Ecto neural progenitor cell (in vitro differentiated cells): ENCODE measurements at regions not wholly inside any gene's neighbourhood (a gene's known extent, or its start where the extent isn't known, plus 50 kb on each side); places are given as distances from the start of the nearest gene placed in this dataset.
"Not testable (repeated sequence)": the region's sequence is repeated elsewhere in the genome, so short reads cannot be mapped to it uniquely, and the experiment has no call there.

Experiments
- DNase-seq: peaks from one replicate; pipeline ENCODE4 v3.0.0-alpha.2; 2018; ENCODE audit warnings: low spot score

DNA sequence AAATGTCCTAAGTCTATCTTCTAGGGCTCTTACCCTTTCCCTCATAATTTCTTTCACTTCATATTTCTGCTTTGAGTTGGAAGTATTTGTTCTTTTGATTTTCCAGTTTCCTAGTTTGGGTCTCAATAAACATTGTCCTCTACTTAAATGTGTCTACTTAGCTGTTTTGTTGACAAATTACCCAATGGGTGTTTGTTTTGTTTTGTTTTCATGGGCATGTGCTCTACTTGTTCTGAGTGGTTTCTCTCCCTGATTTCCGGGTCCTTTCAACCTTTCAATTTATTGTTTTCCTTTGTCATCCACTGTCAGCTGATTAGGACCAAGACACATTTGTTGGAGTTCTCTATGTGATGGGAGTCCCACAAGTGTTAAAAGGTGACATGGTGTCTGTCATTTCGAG lies 1181.4 kb downstream of the RPA4 start:
- no peak for DNase-seq

DNA sequence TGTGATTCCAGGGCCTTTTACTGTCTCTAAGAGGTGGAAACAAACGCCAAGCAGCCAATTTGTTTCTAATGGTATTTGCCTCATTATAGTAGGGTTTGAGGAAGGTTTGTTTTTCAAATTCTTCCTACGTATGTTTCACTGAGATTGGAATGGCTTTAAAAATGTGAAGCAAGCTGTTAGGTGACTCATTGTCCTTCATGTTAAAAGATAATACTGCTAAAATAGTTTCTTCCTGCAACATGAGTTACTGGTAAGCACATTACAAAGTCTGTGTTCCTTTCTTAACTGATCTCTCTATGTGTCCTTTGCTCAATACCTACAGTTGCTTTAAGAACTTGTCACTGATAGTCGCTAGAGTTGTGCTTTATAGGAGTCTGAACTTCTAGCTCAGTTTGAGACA lies 1183.9 kb downstream of the RPA4 start:
- no peak for DNase-seq

DNA sequence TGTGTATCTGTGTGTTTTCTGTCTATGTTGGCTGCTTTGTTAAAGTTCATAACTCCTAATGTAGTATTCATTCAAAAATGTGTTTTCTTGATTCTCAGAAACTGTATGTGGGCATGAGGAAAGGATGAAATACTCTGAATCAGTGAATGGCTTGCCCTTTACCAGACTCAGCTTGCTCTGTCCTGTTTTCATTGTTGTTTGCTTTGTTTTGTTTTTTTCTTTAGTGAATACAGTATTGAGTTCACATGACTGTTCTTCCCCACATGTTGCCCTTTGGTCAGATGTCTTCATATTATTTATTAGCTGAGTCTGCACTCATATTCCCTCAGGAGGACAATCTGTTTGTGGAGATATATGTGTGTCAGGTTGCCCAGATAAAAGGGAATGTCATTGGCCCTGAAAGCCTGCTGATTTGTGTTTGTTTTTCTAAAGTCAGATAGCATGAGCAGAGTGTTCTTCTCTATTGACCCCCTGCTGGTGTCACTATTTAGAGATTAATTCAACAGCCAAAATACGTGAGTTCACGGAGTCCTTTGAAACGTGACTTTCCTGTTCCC lies 1184.4 kb downstream of the RPA4 start:
- DNase-seq = no peak

DNA sequence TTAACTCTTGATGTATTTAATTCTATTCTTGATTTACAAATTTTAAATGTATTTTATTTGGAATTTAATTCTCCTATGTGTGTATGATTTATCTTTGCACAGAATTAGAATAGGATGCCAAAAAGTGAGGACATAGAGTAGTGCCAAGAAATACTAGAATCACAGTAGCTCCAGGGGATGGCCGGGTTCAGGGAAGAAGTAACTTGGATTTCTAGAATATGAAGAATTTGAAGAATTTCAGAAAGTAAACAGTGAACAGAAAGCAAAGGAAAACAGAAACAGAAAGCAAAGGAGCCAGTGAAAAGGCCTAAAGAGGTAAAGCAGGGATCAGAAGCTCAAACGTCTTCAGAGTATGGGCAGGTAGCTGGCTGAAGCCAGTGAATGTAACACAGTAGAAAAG lies 1187.6 kb downstream of the RPA4 start:
- no peak for DNase-seq

DNA sequence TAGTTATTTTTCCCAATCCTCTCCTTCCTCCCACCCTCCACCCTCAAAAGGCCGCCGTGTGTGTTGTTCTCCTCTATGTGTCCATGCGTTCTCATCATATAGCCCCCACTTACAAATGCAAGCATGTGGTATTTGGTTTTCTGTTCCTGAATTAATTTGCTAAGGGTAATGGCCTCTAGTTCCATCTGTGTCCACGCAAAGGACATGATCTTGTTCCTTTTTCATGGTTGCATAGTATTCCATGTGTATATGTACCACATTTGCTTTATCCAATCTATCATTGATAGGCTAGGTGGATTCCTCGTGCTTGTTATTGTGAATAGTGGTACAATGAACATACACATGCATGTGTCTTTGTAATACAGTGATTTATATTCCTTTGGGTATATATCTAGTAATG lies 1193.7 kb downstream of the RPA4 start:
- DNase-seq = no peak

DNA sequence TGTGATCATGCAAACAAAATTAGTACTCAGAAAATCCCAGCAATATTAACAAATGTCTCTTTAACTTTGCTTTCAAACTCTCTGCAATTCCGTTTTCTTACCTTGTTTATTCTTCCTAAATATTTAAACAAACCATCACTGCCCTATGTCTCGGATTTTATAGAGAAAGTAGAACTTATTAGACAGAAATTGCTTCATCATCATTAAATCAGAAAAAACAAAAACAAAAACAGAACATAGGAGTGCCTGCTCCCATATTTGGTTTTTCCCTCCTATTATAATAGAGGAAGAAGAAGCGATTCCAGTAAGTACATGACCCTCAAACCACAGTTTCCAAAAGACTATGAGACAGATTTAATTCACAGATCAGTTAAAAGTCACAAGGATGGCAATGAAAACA lies 1228.0 kb downstream of the RPA4 start:
- DNase-seq = no peak

DNA sequence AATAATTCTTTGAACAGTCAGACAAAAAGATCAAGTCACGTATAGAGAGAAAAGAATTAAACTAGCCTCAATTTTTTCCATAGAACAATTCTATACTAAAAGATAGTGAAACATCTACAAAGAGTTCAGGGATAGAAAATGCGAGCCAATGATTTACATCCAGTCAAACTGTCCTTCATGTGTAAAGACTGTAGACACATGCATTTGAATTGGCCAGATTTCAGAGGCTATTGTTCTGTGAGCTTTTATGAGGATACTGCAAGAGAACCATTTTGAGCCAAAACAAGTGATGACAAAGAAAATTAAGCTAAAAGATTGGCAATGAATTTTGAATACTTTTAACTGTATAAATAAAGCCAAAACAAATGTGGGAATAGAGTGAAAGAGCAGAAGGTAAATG lies 1230.3 kb downstream of the RPA4 start:
- DNase-seq = no peak

DNA sequence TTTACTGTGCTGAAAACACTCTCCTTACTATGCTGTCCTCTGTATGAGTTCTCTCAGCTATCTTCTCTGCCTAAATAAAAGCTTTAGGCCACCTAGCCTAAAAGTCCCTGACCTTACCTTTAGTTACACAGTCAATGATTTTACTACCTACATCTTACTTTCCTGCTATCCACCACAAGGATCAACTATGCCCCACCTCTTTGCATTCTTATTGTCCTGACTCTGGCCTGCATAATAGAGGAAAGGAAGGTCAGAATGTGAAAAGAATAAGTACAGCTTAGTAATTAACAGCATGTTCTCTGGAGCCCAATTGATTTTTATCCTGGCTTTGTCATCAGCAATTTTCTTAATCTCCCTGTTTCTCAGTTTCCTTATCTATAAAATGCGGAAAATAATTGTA lies 1257.8 kb downstream of the RPA4 start:
- DNase-seq = no peak

DNA sequence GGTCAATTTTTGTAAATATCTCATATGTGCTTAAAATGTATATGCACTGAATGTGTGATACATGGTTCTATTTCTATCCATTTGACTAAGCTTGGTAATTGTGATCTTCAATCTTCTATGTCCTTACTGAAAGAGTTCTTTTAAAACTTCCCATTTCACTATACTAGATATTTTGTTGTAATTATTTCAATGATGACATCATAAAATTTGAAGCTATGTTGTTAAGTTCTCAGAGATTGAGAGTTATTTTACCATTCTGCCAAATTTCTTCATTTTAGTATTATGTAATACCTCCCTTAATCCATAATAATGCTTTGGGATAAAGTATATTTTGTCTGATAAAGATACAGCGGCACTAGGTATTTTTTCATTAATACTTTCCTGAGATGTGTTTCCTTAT lies 1307.3 kb downstream of the RPA4 start:
- DNase-seq = no peak

DNA sequence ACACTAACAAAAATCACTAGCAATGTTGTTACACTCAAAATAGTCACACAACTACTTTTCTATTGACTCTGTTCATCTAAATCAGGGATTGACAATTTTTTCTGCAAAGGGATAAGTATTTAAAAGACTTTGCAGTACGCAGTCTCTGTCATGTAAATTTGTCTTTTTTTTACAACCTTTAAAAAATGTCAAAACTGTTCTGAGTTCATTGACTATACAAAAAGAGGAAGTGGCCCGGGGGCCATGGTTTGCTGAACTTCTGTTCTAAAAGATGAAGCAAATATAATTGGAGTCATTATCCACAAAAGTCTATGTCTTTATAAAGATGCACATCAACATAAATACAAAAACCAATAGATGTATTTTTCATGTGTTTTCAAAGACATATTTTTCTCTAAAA lies 1310.3 kb downstream of the RPA4 start:
- no peak for DNase-seq

DNA sequence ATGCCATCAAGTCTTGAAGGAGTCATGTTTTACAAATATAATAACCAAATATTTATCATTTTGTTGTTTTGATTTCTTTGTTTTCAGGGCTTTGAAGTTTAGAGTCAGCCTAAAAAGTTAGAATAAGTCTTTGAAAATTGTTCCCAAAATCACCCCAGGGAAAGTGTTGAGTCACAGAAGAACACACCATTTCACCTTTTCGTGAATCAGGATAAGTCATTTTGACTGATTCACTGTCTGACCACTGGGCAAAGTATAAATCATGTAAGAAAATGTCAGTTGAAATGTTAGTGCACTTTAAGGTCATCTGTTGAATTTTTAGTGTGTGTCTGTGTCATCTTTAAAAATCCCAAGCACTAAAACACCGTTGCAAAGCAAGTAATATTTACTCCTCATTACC lies 1320.1 kb downstream of the RPA4 start:
- no peak for DNase-seq

DNA sequence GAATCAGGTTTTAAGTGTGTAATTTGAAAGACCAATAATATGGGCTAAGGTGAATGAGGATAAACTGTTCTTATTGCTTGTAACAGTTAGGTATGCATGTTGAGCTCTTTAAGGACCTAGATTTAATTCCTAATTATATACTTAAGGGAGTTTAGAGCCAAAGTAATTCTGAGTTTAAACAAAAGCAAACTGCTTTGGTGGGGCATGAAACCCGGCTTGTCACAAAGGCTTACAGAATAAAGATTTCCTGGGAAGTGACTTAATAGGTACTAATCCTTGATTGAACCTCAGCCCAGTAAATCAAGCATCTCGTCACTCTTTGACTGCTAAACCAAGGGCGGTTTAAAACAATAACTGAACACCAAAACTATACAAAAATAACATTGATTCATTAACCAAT lies 1324.2 kb downstream of the RPA4 start:
- no peak for DNase-seq

DNA sequence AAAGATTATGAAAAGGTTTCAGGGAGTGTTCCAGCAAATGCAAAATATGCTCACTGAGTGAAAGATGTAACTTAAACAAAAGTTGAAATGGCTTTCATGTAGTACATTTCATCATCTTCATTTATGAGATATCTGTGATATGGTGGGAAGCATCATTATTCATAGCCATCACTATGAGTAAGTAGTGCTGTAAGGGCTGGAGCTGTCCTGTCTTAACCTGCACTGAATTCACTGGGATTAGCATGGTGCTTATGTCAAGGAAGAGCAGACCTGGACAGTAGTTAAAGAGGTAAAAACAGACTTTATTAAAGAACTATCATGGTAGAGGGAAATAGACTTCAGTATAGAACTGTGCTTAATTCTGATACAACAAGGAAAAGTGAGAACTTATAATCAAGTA lies 1347.3 kb downstream of the RPA4 start:
- no peak for DNase-seq

DNA sequence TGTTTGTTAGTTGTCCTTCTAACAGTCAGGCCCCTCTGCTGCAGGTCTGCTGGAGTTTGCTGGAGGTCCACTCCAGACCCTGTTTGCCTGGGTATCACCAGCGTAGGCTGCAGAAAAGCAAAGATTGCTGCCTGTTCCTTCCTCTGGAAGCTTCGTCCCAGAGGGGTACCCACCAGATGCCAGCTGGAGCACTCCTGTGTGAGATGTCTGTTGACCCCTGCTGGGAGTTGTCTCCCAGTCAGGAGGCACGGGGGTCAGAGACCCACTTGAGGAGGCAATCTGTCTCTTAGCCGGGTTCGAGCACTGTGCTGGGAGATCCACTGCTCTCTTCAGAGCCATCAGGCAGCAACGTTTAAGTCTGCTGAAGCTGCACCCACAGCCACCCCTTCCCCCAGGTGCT lies 1356.4 kb downstream of the RPA4 start:
- DNase-seq = not testable (repeated sequence)

DNA sequence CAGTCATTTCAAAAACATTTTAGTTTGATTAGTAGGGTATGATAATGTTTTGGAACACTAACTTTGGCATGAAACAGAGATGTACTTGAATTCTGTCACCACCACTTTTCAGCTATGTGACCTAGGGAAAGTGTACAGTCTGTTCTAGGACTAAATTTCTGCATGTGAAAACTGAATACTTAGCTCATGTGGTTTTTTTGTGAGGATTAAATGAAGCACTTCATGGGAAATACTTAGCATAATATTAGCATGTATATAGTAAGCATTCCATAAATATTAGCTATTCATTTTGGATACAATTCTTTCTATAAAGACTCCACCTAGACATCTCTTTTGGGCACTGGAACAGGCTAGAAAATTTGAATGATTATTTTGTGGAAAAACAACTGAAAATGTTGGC lies 1379.4 kb downstream of the RPA4 start:
- DNase-seq = no peak

DNA sequence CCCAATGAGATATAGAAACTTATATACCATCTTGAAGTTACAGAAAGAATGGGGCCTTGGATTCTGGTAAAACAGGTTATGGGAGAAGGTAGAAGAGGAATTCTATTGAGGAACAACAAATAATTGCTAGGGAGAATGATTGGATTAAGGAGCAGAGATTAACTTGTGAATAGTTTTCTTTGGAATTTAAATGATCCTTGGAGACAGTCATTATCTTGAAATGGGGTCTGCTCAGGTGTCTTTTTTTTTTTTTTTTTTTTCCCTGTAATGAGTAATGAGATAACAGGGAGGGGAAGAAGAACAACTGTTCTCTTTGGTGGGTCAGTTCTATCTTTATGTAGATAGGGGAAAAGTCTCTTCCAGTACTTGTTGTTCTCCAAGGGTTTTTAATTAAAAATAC lies 1406.0 kb downstream of the RPA4 start:
- no peak for DNase-seq

DNA sequence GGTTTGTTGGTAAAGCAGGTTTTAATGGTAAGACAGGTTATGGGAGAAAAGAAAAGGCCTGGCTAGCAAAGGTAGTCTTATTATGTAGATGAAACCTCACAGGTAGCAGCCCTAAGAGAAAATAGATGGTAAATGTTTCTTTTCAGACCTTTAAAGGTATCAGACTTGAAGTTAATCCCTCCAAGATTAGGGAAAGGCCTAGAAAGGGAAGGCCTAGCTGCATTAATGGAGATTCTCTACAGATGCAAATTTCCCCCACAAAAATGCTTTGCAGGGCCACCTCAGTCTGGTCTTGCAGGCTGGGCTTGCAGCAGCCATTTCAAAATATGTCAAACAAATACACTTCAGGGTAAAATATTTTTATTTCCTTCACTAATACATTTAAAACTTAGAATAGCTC lies 1410.6 kb downstream of the RPA4 start:
- no peak for DNase-seq

DNA sequence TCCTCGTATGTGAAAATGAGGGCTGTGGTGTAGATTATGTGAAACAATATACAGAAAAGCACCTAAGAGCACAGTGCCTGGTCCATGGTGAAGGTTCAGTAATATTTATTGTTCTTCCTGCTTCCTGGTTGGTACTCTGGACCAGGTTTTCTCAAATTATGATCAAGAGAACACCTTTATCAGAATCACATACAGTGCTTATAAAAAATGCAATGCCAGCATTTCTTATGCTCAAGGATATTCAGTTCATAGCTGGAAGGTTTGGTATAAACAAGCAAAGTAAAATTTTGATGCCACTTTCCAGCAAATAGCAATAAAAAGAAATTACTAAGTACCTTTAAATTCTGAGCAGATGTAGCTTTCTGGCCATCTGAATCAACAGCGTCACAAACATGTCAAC lies 1412.4 kb downstream of the RPA4 start:
- no peak for DNase-seq

DNA sequence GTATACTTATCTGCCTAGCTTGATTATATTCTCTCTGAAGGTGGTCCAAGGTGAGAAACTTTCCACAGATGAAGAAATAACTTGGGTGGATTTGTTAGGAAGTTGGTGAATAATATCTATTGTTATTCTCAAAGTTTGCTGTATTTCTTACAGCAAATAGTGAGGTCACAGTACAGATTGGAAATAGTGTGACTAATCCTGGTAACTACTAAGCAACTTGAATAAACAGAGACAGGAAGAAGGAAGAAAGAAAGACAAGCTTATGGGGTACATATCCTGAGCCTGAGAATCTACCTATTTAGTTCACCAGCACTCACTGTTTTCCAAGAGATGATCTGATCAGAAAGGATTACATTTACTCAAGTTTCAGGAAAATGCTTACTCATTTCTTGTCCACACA lies 1416.1 kb downstream of the RPA4 start:
- no peak for DNase-seq

DNA sequence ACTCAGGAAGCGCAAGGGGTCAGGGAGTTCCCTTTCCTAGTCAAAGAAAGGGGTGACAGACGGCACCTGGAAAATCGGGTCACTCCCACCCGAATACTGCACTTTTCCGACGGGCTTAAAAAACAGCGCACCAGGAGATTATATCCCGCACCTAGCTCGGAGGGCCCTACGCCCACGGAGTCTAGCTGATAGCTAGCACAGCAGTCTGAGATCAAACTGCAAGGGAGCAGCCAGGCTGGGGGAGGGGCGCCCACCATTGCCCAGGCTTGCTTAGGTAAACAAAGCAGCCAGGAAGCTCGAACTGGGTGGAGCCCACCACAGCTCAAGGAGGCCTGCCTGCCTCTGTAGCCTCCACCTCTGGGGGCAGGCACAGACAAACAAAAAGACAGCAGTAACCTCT lies 1416.8 kb downstream of the RPA4 start:
- DNase-seq = not testable (repeated sequence)

DNA sequence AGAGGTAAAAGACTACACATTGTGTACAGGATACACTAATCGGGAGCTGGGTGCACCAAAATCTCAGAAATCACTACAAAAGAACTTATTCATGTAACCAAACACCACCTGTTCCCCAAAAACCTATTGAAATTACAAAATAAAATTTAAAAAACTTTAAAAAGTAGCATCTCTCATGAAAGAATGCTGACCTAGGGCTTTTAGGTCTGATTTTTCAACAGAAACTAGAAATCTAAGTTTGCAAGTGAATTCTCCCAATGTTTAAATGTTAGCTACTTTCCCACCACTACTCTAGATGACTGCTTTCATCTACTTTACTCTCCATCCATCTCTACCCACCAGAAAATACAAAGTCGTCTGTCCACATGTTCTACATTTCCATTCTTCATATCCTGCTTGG lies 1447.7 kb downstream of the RPA4 start:
- DNase-seq = no peak

DNA sequence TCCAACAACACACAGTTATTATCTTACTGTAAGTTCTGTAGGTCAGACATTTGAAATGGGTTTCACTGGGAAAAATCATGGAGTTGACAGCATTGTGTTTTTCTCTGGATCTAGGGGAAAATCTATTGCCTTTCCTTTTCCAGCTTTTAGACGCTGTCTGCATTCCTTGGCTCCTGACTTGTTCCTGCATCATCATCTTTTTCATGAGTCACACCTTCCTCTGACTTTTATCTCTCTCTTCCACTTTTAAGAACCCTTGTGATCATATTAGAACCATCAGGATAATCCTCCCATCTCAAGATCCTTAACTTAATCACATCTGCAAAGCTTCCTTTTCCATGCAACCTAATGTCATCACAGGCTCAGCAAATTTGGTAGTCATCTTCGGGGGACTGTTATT lies 1454.8 kb downstream of the RPA4 start:
- no peak for DNase-seq

DNA sequence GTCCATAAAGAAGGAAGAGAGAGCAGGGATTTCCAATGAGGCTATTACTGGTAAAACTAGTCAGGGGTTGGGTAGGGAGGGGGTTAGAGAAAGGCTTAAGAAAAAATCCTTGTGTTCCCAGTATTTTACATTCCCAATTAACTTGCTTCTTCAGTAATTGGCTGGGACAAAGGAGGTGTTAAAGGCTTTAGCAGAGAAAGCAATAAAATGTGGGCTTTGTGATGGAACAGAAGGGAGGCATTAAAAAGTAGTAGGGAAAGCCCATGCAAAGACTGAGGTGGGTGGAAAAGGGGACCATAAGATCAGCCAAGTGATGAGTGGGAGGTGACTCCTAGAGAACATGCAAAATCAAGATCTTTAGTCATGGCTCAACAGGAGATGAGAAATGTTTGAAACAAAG lies 1467.2 kb downstream of the RPA4 start:
- DNase-seq = no peak

DNA sequence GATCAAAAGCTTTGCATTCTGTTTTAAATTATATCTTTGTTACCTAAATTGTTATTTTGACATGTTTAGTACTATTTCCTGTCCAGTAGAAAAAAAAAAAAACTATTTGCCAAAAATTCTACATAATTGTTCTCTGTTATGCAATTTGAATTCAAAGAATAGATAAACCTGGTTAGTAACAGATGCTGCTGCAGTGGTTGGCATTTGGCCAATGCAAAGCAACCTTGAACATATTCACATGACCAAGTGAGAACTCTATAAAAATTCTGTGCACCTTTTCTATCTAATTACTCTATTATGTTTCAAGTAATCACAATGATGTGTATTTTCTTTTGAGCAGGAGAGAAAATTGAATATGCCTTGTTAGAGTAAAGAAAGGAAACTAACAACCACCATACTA lies 1473.4 kb downstream of the RPA4 start:
- DNase-seq = no peak

DNA sequence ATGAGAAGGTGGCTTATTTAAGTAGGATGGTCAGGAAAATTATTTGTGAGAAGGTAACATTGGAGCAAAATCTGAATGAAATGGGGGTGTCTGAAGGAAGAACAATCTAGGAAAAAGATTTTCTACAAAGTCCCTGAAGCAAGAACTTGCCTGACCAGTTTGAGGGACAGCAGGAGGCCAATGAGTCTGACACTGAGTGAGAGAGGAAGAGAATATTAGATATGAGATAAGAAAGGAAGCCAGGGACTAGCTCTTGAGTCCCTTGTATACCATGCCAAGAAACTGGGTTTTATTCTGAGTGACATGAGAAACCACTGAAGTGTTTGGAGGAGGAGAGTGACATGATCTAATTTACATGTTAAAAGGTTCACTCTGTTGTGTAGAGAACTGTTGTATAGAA lies 1478.9 kb downstream of the RPA4 start:
- DNase-seq = no peak
